ENCODE measurements at regions not wholly inside any gene's neighbourhood (a gene's known extent, or its start where the extent isn't known, plus 50 kb on each side); places are given as distances from the start of the nearest gene placed in this dataset.

GRCh38 chr2:43032213-43033015 lies 194.0 kb downstream of the ZFP36L2 start:
- ATAC-seq (no peak), DNase-seq (ENCODE audit: low spot score) (no peak)
- Histone ChIP-seq H3K36me3 (ENCODE audit: insufficient read depth) (no peaks in the 10 kb centered on the region), H3K27ac (ENCODE audit: low read depth) (no peak overlapping the region), H3K9me2 (ENCODE audit: insufficient read depth) (no peaks in the 10 kb centered on the region), H3K4me2 (no peak overlapping the region), H3K27me3 (ENCODE audit: insufficient read depth) (no peaks in the 10 kb centered on the region), H2AFZ (peak overlapping the region; percentile 18; the same call in 1 of the 2 replicates), H3K4me3 (no peak overlapping the region), H3K79me2 (replicated peaks; ENCODE audit: insufficient read depth) (no peaks in the 10 kb centered on the region), H3F3A (replicated peaks; ENCODE audit: low read depth) (no peaks in the 10 kb centered on the region), H3K4me1 (ENCODE audit: insufficient read depth) (no peaks in the 10 kb centered on the region), H4K20me1 (replicated peaks; ENCODE audit: insufficient read depth) (no peaks in the 10 kb centered on the region)
- Mint-ChIP-seq H3K27me3 (ENCODE audit: insufficient read depth, low read depth, poor library complexity) (peaks cover 2% of the 10 kb centered on the region), H3K9me3 (no peaks in the 10 kb centered on the region; the same call in 1 of the 3 replicates), H3K27ac (no peak overlapping the region), H3K4me1 (peaks cover 4% of the 10 kb centered on the region), H3K4me3 (no peak overlapping the region), H3K36me3 (ENCODE audit: low read depth) (no peaks in the 10 kb centered on the region; the same call in 2 of the 3 replicates)
- no peak for TF ChIP-seq CTCF (conservative IDR thresholded peaks at IDR 0.05; ENCODE audit: low read depth in 2 of 2)
- no peak for TF ChIP-seq ZNF462 (CRISPR knock-in tag; IDR thresholded peaks at IDR 0.05)
- no peak for TF ChIP-seq POLR2AphosphoS5 (IDR thresholded peaks at IDR 0.05; ENCODE audit: low read depth)
- TF ChIP-seq EZH2phosphoT487 (IDR thresholded peaks at IDR 0.05; ENCODE audit: unreplicated experiment), result no peak
- no peak for TF ChIP-seq ZNF331 (CRISPR knock-in tag; IDR thresholded peaks at IDR 0.05; ENCODE audit: low read depth)
- TF ChIP-seq STAT1 (IDR thresholded peaks at IDR 0.05; ENCODE audit: unreplicated experiment), result no peak
- no peak for TF ChIP-seq REST (IDR thresholded peaks at IDR 0.05; ENCODE audit: unreplicated experiment)
- TF ChIP-seq NANOG (IDR thresholded peaks at IDR 0.05; ENCODE audit: borderline replicate concordance), result no peak
- no peak for TF ChIP-seq EZH2 (IDR thresholded peaks at IDR 0.05; ENCODE audit: low read depth, unreplicated experiment)
- no peak for TF ChIP-seq ETS1 (IDR thresholded peaks at IDR 0.05)
- TF ChIP-seq ZNF114 (CRISPR knock-in tag; IDR thresholded peaks at IDR 0.05), result no peak
- no peak for TF ChIP-seq JUNB (IDR thresholded peaks at IDR 0.05; ENCODE audit: unreplicated experiment)
- TF ChIP-seq CREB1 (CRISPR knock-in tag; IDR thresholded peaks at IDR 0.05; ENCODE audit: low read depth), result no peak

Measured in GM23338 (cell line).